22Rv1 (cell line): ENCODE measurements at regions not wholly inside any gene's neighbourhood (a gene's known extent, or its start where the extent isn't known, plus 50 kb on each side); places are given as distances from the start of the nearest gene placed in this dataset.

ENCODE experiments used
- ZFX ChIP-seq: fragments of 450-650 bp; IDR thresholded peaks from 2 replicates; pipeline ENCODE4 v1.6.1; 2017; ENCODE audit warnings: antibody characterized with exemption, borderline replicate concordance
- TF ChIP-seq, protein P1 (sequence below): fragments of 450-650 bp; IDR thresholded peaks from 2 replicates; pipeline ENCODE4 v1.5.1; 2017; ENCODE audit warnings: mild to moderate bottlenecking

DNA sequence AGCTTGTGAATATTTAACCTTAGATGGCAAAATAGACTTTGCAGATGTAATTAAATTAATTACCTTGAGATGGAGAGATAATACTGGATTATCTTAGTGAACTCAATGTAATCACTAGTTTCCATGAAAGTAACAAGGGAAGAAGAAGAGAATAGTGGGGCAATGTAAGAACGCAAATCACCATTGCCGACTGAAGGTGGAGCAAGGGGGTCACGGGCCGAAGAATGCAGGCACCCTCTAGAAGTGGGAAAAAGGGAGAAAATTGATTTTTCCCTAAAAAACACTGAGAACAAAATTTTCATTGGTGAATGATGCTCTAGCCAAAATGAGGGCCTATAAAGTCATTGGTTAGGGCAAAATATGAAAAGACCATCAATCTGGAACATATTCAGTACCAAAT lies 375.6 kb upstream of the EPHA5 start:
- TF ChIP-seq, protein P1, sequence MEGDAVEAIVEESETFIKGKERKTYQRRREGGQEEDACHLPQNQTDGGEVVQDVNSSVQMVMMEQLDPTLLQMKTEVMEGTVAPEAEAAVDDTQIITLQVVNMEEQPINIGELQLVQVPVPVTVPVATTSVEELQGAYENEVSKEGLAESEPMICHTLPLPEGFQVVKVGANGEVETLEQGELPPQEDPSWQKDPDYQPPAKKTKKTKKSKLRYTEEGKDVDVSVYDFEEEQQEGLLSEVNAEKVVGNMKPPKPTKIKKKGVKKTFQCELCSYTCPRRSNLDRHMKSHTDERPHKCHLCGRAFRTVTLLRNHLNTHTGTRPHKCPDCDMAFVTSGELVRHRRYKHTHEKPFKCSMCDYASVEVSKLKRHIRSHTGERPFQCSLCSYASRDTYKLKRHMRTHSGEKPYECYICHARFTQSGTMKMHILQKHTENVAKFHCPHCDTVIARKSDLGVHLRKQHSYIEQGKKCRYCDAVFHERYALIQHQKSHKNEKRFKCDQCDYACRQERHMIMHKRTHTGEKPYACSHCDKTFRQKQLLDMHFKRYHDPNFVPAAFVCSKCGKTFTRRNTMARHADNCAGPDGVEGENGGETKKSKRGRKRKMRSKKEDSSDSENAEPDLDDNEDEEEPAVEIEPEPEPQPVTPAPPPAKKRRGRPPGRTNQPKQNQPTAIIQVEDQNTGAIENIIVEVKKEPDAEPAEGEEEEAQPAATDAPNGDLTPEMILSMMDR: no peak
- no peak for TF ChIP-seq ZFX
